GM20000 (cell line): ENCODE measurements at regions not wholly inside any gene's neighbourhood (a gene's known extent, or its start where the extent isn't known, plus 50 kb on each side); places are given as distances from the start of the nearest gene placed in this dataset.
"Not testable (repeated sequence)": the region's sequence is repeated elsewhere in the genome, so short reads cannot be mapped to it uniquely, and the experiment has no call there.

ENCODE experiments used
- DNase-seq: peaks from one replicate; pipeline ENCODE4 v3.0.0; 2012; ENCODE audit warnings: low spot score
- CTCF ChIP-seq: IDR thresholded peaks from 2 replicates; pipeline ENCODE4 v1.5.1; 2012; ENCODE audit warnings: mild to moderate bottlenecking, control low read depth; ENCODE audit errors: extremely low read depth, missing control alignments

GRCh38 chr4:85018983-85019382, 52.5 kb upstream of the WDFY3 start:
- no peak for DNase-seq
- TF ChIP-seq CTCF, result no peak

- no peak for TF ChIP-seq CTCF
- no peak for DNase-seq
Observed at GRCh38 chr4:85019411-85019810, 52.9 kb upstream of the WDFY3 start.

GRCh38 chr4:85024671-85025070, 58.2 kb upstream of the WDFY3 start:
- no peak for DNase-seq
- TF ChIP-seq CTCF, result no peak

- no peak for DNase-seq
- TF ChIP-seq CTCF, result no peak
Observed at GRCh38 chr4:85028910-85029309, 62.4 kb upstream of the WDFY3 start.

- no peak for DNase-seq
- TF ChIP-seq CTCF, result no peak
Observed at GRCh38 chr4:85029453-85029852, 63.0 kb upstream of the WDFY3 start.

- TF ChIP-seq CTCF, result no peak
- DNase-seq, result no peak
Observed at GRCh38 chr4:85030156-85030555, 63.7 kb upstream of the WDFY3 start.

- not testable (repeated sequence) for DNase-seq
Observed at GRCh38 chr4:85033838-85034237, 67.3 kb upstream of the WDFY3 start.

GRCh38 chr4:85039526-85039925, 73.0 kb upstream of the WDFY3 start:
- DNase-seq, result no peak
- no peak for TF ChIP-seq CTCF

- not testable (repeated sequence) for DNase-seq
Observed at GRCh38 chr4:85043812-85044496, 77.5 kb upstream of the WDFY3 start.
